Mononuclear cell (primary cell): ENCODE measurements at regions not wholly inside any gene's neighbourhood (a gene's known extent, or its start where the extent isn't known, plus 50 kb on each side); places are given as distances from the start of the nearest gene placed in this dataset.

Experiments
- H3K27me3 ChIP-seq: 2 replicates; pipeline ENCODE4 v1.6.0; 2011; ENCODE audit warnings: low read length, control low read depth; ENCODE audit not compliant: insufficient read depth
- H3K4me1 ChIP-seq: 2 replicates; pipeline ENCODE4 v1.5.1; 2011; ENCODE audit warnings: mild to moderate bottlenecking, low read length, control low read depth; ENCODE audit not compliant: insufficient read depth
- H3K4me3 ChIP-seq: 2 replicates; pipeline ENCODE4 v1.5.1; 2011; ENCODE audit warnings: mild to moderate bottlenecking, low read length, moderate library complexity
- H3K9me3 ChIP-seq: 2 replicates; pipeline ENCODE4 v1.5.1; 2011; ENCODE audit warnings: low read depth, mild to moderate bottlenecking, control low read depth, low read length

DNA sequence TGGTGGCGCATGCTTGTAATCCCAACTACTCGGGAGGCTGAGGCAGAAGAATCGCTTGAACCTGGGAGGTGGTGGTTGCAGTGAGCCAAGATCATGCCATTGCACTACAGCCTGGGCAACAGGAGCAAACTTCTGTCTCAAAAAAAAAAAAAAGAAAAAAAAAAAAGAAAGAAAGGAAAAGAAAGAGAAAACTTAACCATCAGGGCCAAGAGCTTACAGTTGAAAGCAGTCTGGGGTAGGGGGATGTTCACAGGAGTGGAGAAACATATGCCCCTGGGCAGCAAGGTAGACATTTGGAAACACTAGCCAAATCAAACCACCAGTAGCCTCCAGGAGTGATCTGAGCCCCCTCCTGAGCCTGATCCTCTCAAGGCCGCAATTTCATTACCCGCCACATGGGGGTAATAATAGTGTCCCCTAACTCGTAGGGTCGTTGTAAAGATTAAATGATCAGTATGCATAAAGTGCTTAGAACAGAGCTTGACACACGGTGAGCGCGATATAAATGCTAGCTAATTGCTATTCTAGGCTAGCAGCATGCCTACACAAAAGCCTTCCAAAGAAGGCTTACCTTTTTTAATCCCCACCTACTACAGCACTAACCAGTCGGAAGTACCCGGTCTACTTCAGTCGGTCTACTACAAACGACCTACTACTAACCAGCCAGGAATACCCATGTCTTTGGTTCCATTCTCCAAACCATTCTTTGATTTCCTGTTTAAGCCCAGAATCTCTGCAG is 274.3 kb upstream of the NEBL start:
- Histone ChIP-seq H3K9me3 (no peaks in the 10 kb centered on the region), H3K4me3 (no peak overlapping the region), H3K27me3 (peaks cover 41% of the 10 kb centered on the region)

DNA sequence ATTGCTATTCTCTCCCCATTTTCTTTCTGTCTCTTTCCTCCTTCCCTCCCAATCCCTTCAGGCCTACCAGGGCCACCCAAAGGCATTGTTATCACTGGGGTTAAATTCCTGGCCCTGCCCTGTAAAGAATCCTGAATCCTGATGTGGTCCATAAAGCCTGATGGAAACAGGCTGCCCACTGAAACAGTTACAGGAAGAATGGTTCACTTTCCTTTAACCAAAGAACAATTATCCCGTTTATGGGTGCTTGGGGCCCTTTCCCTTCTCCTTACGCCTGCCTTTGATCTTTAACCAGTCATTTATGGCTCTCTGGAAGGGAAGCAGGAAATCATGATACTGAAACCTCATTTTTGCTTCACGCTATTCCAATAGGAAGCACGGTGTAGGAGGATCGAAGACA is 273.1 kb upstream of the NEBL start:
- H3K4me1 ChIP-seq = no peaks in the 10 kb centered on the region
- H3K4me3 ChIP-seq = no peak overlapping the region
- peaks cover 30% of the 10 kb centered on the region for H3K27me3 ChIP-seq
- no peaks in the 10 kb centered on the region for H3K9me3 ChIP-seq

More for the DNA sequence above, 274.3 kb upstream of the NEBL start:
- H3K4me1 ChIP-seq = no peaks in the 10 kb centered on the region

DNA sequence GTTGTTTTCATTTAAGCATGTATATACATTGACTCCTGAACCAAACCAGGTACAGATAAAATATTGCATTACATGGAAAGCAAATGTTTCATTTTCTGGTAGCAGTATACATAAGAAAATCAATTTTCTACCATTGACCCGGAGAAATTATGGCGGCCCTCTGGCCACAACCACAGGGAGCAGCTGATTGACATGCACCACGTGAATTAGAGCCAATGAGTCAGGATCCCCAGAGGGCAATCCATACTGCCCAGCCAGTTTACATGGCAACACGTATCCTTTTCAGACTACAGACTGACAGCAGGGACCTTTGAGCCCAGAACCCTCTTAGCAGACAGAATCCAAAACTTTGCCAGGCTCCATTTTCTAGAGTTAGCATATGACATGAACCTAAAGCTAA is 272.2 kb upstream of the NEBL start:
- Histone ChIP-seq H3K9me3 (no peaks in the 10 kb centered on the region), H3K4me3 (no peak overlapping the region), H3K27me3 (peaks cover 21% of the 10 kb centered on the region), H3K4me1 (no peaks in the 10 kb centered on the region)

DNA sequence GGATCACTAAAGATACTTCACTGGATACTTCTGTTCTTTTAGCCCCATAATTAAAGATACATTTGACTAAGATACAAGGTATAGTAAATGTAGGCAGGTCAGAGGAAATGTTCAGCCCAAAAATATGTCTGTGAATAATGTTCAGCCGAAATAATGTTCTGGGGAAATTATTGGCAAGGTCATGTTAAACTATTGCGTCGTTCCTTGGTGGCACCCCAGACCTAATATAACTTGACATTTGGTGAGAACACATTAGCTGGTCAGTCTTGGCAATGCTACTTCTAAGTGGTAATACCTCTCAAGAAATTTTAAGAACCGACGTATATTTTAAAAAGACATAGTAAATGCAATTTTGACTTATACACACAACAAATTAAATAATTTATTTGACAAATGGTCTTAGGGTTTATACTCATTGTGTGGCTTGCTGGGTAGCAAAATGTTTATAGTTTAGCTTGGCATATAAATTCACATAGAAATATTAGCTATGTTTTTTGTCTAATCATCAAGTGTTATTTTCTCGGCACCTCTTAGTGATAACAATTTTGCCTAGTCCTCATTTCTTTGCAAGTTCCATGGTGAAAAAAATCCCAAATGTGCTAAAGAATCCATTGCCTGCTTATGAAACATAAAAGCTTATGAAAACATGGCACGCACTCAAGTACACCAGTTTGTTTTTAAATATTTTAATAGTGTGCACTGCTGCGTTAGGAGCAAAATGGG is 270.3 kb upstream of the NEBL start:
- no peak overlapping the region for H3K4me3 ChIP-seq
- no peaks in the 10 kb centered on the region for H3K4me1 ChIP-seq
- peaks cover 16% of the 10 kb centered on the region for H3K27me3 ChIP-seq
- no peaks in the 10 kb centered on the region for H3K9me3 ChIP-seq

DNA sequence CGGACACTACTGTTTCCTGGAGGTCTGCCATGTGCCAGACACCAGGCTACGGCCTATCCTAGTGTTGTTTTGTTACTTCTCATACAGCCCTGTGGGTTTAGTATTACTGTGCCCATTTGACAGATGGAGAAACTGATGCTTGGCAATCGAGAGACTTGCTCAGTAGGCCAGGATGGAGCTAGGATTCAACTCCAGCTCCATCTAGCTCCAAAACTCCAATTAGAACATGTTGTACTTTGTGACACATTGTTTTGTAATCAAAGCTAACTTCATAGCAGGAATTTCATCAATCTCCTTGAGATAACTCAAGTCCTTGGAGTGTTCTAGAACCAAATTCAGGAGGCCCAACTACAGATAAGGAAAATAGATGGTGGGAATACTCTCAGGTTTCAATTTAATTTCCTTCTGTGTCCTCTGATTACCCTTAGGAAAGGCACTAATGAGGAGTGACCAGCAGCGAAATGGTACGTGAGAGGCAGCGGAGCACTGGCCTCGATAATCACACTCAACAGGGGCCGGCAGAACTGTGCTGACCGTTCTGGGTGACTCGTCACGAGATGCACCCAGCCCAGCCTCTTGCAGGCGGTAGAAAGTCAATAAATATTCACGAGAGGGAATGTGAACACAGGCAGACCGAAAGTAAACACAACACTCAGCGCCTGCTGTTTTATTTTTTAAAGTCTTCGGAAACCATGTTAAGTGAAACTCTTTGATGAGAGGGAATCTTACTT is 269.6 kb upstream of the NEBL start:
- Histone ChIP-seq H3K4me1 (no peaks in the 10 kb centered on the region), H3K9me3 (no peaks in the 10 kb centered on the region), H3K4me3 (no peak overlapping the region), H3K27me3 (peaks cover 8% of the 10 kb centered on the region)

DNA sequence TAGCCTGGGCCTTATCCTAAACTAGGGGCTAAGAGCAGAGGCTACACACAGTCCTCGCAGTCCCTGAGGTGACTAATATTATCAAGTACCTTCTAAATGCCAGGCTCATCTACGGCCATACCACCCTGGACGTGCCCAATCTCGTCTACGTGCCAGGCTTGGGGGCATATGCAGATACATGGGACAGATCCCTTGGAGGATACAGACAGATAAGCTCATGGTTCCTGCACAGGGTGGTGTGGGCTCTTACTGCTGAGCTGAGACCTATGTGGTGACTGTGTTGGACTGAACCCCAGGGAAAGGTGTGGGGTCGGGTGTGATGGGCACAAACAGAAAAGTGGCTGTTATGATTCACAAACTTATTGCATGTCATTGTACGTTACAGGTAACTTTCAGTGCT is 268.4 kb upstream of the NEBL start:
- peaks cover 4% of the 10 kb centered on the region for H3K27me3 ChIP-seq
- H3K9me3 ChIP-seq = no peaks in the 10 kb centered on the region
- no peak overlapping the region for H3K4me3 ChIP-seq
- H3K4me1 ChIP-seq = no peaks in the 10 kb centered on the region

DNA sequence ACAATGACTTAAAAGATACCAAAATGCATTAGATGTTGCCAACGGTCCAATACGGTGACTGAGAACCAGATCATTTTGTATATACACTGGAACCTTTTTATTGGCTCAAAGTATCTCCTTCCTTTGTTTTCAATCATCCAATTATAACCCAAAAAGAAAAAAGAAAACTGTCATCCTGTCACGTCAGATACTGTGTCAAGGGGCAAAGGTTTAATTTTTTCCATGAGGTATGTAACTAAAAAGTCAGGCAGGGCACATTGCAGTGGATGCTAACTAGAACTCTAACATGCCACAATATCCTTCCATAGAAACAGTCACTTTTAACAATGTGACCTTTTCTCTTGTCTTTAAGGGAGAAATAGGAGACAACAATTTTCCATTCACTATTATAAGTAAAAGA is 267.6 kb upstream of the NEBL start:
- H3K9me3 ChIP-seq = no peaks in the 10 kb centered on the region
- no peak overlapping the region for H3K4me3 ChIP-seq
- no peaks in the 10 kb centered on the region for H3K27me3 ChIP-seq
- H3K4me1 ChIP-seq = no peaks in the 10 kb centered on the region

DNA sequence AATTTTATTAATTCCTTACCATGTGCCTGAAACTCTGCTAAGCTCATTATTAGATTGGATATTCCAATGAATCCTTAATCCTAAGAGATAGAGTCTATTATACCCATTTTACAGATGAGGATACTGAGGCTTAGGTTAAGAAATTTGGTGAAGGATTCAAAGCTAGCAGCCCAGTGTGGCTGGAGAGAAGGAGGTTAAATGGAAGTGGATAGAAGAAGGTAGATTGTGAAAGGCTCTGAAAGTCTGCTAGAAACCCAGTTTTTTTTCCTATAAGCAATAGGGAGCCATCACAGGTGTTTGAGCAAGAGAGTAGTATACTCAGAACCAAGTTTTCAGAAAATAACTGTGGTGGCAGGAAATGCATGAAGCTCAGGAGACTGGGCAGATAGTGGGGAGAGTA is 265.8 kb upstream of the NEBL start:
- no peaks in the 10 kb centered on the region for H3K9me3 ChIP-seq
- no peaks in the 10 kb centered on the region for H3K27me3 ChIP-seq
- H3K4me1 ChIP-seq = no peaks in the 10 kb centered on the region
- no peak overlapping the region for H3K4me3 ChIP-seq

DNA sequence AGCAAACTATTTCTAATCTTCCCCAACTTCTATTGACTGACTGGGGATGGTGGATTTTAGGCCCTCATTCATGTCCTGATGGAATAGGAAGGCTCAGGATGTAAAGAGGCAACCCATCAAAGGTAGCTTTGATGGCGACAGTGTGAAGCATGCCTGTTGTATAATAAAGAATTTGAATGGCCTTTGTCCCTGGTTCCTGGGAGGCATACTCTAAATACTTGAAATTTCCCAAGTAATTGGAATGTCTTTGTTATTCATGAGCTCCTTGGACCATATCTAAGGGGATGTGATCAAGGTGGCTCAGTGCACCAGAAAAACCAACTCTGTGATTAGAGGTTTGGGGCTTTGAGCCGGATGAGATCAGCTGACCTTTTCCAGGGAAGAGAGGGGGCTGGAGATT is 264.5 kb upstream of the NEBL start:
- H3K9me3 ChIP-seq = no peaks in the 10 kb centered on the region
- H3K4me3 ChIP-seq = no peak overlapping the region
- no peaks in the 10 kb centered on the region for H3K4me1 ChIP-seq
- no peaks in the 10 kb centered on the region for H3K27me3 ChIP-seq

DNA sequence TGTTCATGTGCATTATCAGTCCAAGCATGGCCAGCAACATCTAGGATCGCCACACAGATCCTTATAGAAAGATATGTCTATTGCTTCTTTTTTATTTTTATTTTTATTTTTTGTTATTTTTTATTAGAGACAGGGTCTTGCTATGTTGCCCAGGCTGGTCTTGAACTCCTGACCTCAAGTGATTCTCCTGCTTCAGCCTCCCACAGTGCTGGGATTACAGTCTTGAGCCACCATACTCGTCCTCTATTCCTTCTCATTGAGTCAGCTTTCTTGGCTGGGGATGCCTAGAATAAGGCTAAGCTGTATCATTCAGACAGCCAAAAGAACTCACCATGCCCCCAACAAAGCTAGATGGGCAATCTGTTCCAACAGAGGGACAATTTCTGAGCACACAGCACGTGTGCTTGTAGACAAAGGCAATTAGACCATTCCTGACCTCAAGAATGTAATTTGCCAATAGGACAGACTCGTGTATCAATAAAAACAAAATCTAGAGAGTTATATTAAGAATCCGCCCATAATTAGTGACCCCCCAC is 264.0 kb upstream of the NEBL start:
- Histone ChIP-seq H3K27me3 (no peaks in the 10 kb centered on the region), H3K9me3 (no peaks in the 10 kb centered on the region), H3K4me3 (no peak overlapping the region), H3K4me1 (no peaks in the 10 kb centered on the region)

DNA sequence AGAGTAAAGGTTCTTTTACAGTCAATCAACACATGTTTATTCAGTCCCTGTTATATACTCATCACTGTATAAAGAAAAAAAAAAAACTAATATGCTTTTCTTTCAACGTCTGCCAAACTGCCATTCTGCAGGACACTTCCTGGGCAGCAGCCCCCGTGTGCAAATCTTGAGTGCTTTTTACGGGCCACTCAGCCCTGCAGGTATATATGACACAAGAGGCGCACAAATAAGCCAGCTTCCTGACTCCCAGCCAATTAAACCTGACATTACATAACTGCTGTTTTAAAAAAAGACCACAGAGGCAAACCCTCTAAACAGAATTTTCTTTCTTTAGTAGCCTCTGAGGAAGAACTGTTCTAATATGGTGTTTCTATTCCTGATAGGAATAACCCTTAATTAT is 263.0 kb upstream of the NEBL start:
- Histone ChIP-seq H3K4me1 (no peaks in the 10 kb centered on the region), H3K4me3 (no peak overlapping the region), H3K27me3 (no peaks in the 10 kb centered on the region), H3K9me3 (no peaks in the 10 kb centered on the region)

DNA sequence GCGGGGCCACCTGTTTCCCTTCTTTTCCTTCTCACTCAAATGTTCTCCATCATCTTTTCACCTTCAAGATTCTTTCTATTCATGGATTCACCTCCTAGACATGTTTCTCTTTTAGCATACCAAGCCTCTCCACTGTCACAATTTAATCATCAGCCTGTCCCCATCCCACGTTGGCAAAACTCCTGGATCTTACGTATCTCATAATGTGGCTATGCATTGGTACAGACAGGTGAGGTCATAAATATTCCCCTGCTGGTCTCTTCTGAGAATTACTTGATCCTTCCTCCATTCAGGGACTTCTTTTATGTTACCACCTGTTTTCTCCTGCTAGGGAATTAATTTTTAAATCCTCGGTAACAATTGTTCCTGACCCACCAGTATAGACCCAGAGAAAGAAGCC is 262.6 kb upstream of the NEBL start:
- Histone ChIP-seq H3K4me1 (no peaks in the 10 kb centered on the region), H3K4me3 (no peak overlapping the region), H3K9me3 (no peaks in the 10 kb centered on the region), H3K27me3 (no peaks in the 10 kb centered on the region)

DNA sequence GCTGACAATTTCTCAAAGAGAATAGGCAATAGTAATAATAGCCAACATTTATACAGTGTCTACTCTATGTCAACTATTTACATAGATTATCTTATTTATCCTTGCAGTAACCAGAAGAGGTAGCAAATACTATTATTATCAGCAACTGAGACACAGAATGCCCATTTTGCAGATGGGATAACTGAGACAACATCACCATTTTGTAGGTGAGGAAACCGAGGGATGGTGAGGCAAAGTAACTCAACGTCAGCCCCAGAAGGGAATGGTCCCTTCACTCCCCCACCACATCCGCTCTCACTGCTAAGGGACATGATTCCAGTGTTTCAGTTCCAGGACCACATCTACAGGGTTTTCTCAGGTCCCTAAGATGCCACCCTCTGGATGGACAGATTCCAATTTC is 261.2 kb upstream of the NEBL start:
- Histone ChIP-seq H3K9me3 (no peaks in the 10 kb centered on the region), H3K4me3 (no peak overlapping the region), H3K4me1 (no peaks in the 10 kb centered on the region), H3K27me3 (no peaks in the 10 kb centered on the region)

DNA sequence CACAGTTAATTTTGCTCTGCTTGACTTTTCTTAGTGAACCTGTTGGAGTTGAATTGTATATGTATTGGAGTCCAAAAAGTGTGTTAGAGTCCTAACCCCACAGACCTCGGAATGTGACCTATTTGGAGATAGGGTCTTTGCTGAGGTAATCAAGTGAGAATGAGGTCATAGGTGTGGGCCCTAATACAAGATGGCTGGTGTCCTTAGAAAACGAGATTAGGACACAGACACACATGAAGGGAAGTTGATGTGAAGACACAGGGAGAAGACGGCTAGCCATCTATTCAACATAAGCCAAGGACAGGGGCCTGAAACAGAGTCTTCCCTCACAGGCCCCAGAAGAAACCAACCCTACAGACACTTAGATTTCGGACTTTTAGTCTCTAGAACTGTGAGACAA is 260.6 kb upstream of the NEBL start:
- Histone ChIP-seq H3K4me1 (no peaks in the 10 kb centered on the region), H3K27me3 (no peaks in the 10 kb centered on the region), H3K4me3 (no peak overlapping the region), H3K9me3 (no peaks in the 10 kb centered on the region)

DNA sequence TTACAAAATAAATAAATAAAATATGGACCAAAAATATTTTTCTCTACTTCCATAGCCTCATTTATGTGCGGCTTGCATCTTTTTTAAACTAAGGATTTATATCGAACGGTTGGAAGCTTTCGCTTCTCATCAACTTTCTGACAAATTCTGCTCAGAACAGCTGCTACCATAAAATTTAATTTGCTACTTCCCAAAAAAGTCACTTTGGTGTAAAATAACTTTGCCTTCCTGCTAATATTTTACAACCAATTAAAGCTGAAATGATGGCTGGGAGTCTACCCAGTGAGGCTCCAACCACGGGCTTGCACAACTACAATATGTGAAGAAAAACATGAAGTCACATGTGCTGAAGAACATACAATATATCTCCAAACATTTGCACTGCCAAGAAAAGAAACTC is 253.1 kb upstream of the NEBL start:
- H3K4me1 ChIP-seq = no peaks in the 10 kb centered on the region
- no peak overlapping the region for H3K4me3 ChIP-seq
- no peaks in the 10 kb centered on the region for H3K9me3 ChIP-seq
- H3K27me3 ChIP-seq = no peaks in the 10 kb centered on the region
